SK-N-SH (cell line): ENCODE measurements at regions not wholly inside any gene's neighbourhood (a gene's known extent, or its start where the extent isn't known, plus 50 kb on each side); places are given as distances from the start of the nearest gene placed in this dataset.

Experiments used
- CTCF ChIA-PET: fragments of 300-600, 350-600 bp; formaldehyde crosslinking; extraction: SDS; loops from one replicate; lab custom pipeline; 2021; lab: Yijun Ruan, JAX
- POLR2A ChIA-PET: fragments of 350-600 bp; sonication (Branson Sonifier 250); formaldehyde crosslinking; extraction: SDS; loops from one replicate; lab custom pipeline; 2020; ENCODE audit warnings: antibody characterized with exemption, inconsistent platforms; lab: Yijun Ruan, JAX
- DNase-seq: peaks from one replicate; pipeline ENCODE4 v3.0.0; 2012
- H2AFZ ChIP-seq: fragments of 200-600 bp; sonication (generic); 2 replicates; pipeline ENCODE4 v1.8.1; 2016; ENCODE audit warnings: antibody characterized with exemption, mild to moderate bottlenecking, low read depth
- H3F3A ChIP-seq: fragments of 200-600 bp; sonication (generic); replicated peaks from 2 replicates; pipeline ENCODE3; 2016; ENCODE audit warnings: antibody characterized with exemption, mild to moderate bottlenecking; ENCODE audit not compliant: insufficient read depth
- H3K27ac ChIP-seq, 2 experiments: fragments of 200-500 bp in 1 of 2; fragments of 200-600 bp in 1 of 2; sonication (Bioruptor generic) in 1 of 2; sonication (generic), shearing (Covaris generic) in 1 of 2; 2 replicates each; pipeline versions ENCODE4 v1.5.1 to v1.6.1; 2014 to 2016; ENCODE audit warnings: low read depth in 2 of 2, inconsistent platforms in 1 of 2, low read length in 1 of 2, mild to moderate bottlenecking in 1 of 2, mixed read lengths in 1 of 2
- H3K27me3 ChIP-seq: fragments of 200-600 bp; sonication (generic), shearing (Covaris generic); 2 replicates; pipeline ENCODE4 v1.6.1; 2016; ENCODE audit warnings: mixed run types; ENCODE audit not compliant: insufficient read depth
- H3K36me3 ChIP-seq, 2 experiments: fragments of 200-500 bp in 1 of 2; fragments of 200-600 bp in 1 of 2; sonication (Bioruptor generic) in 1 of 2; sonication (generic) in 1 of 2; replicated peaks in 1 of 2; 2 replicates each; pipeline versions ENCODE3 to v1.5.1; 2014 to 2016; ENCODE audit warnings: low read length in 1 of 2, mild to moderate bottlenecking in 1 of 2; ENCODE audit not compliant: insufficient read depth in 2 of 2, control insufficient read depth in 1 of 2
- H3K4me1 ChIP-seq, 2 experiments: fragments of 200-500 bp in 1 of 2; fragments of 200-600 bp in 1 of 2; sonication (Bioruptor generic) in 1 of 2; sonication (generic), shearing (Covaris generic) in 1 of 2; 2 replicates each; pipeline versions ENCODE4 v1.5.1 to v1.6.1; 2014 to 2016; ENCODE audit warnings: low read depth in 1 of 2, low read length in 1 of 2, mixed run types in 1 of 2; ENCODE audit not compliant: insufficient read depth in 2 of 2, control insufficient read depth in 1 of 2
- H3K4me2 ChIP-seq: fragments of 200-600 bp; sonication (generic), shearing (Covaris generic); 2 replicates; pipeline ENCODE4 v1.6.1; 2017; ENCODE audit warnings: mixed run types
- H3K4me3 ChIP-seq, 2 experiments: fragments of 200-500 bp in 1 of 2; fragments of 200-600 bp in 1 of 2; sonication (Bioruptor generic) in 1 of 2; sonication (generic), shearing (Covaris generic) in 1 of 2; 2 replicates each; pipeline versions ENCODE4 v1.5.1 to v1.8.1; 2014 to 2016; ENCODE audit warnings: low read depth in 2 of 2, inconsistent platforms in 1 of 2, low read length in 1 of 2, mild to moderate bottlenecking in 1 of 2, mixed read lengths in 1 of 2, moderate library complexity in 1 of 2
- H3K79me2 ChIP-seq: fragments of 200-600 bp; sonication (generic); 2 replicates; pipeline ENCODE4 v1.8.1; 2017; ENCODE audit warnings: mild to moderate bottlenecking; ENCODE audit not compliant: insufficient read depth
- H3K9ac ChIP-seq: fragments of 200-600 bp; sonication (generic); 2 replicates; pipeline ENCODE4 v1.6.1; 2017; ENCODE audit warnings: mixed run types
- H3K9me2 ChIP-seq: fragments of 200-600 bp; sonication (generic); 2 replicates; pipeline ENCODE4 v1.6.1; 2017; ENCODE audit warnings: mixed run types
- H3K9me3 ChIP-seq: fragments of 200-600 bp; sonication (generic); 2 replicates; pipeline ENCODE4 v1.6.1; 2017; ENCODE audit warnings: mixed run types, mild to moderate bottlenecking, moderate library complexity
- H4K20me1 ChIP-seq: fragments of 200-600 bp; sonication (generic); 2 replicates; pipeline ENCODE4 v1.6.1; 2017; ENCODE audit warnings: mild to moderate bottlenecking, mixed run types; ENCODE audit not compliant: insufficient read depth
- CTCF ChIP-seq: fragments of 200-600 bp; sonication (generic); IDR thresholded peaks from 2 replicates; pipeline ENCODE4 v1.6.1; 2017; ENCODE audit warnings: antibody characterized with exemption, mild to moderate bottlenecking, moderate library complexity
- EZH2phosphoT487 ChIP-seq: fragments of 200-600 bp; sonication (generic); IDR thresholded peaks from 2 replicates; pipeline ENCODE4 v1.6.1; 2017; ENCODE audit warnings: low read depth, mixed run types, mild to moderate bottlenecking, antibody characterized with exemption, moderate library complexity, borderline replicate concordance
- FOSL2 ChIP-seq: IDR thresholded peaks from 2 replicates; pipeline ENCODE4 v1.4.0; 2012; ENCODE audit warnings: low read depth, mild to moderate bottlenecking, moderate library complexity, borderline replicate concordance
- FOXJ3 ChIP-seq: sonication (generic); formaldehyde crosslinking; IDR thresholded peaks from 2 replicates; pipeline ENCODE4 v1.5.1; 2020; ENCODE audit warnings: mild to moderate bottlenecking, missing genetic modification reagents
- FOXM1 ChIP-seq: IDR thresholded peaks from 2 replicates; pipeline ENCODE4 v1.4.0; 2012; ENCODE audit warnings: low read depth, mild to moderate bottlenecking
- IRF3 ChIP-seq: fragments of 150-350 bp; IDR thresholded peaks from 2 replicates; pipeline ENCODE4 v1.6.1; 2016; ENCODE audit warnings: mild to moderate bottlenecking, low read depth, low read length
- MEF2A ChIP-seq: IDR thresholded peaks from 2 replicates; pipeline ENCODE4 v1.4.0; 2012; ENCODE audit warnings: low read depth, borderline replicate concordance
- NFIC ChIP-seq: IDR thresholded peaks from 2 replicates; pipeline ENCODE4 v1.4.0; 2012; ENCODE audit warnings: borderline replicate concordance
- POLR2AphosphoS5 ChIP-seq: IDR thresholded peaks from 2 replicates; pipeline ENCODE4 v1.6.1; 2012; ENCODE audit warnings: low read depth, low read length
- RAD21 ChIP-seq: IDR thresholded peaks from 2 replicates; pipeline ENCODE4 v1.6.1; 2012; ENCODE audit warnings: mild to moderate bottlenecking, low read length
- RCOR1 ChIP-seq: fragments of 150-350 bp; IDR thresholded peaks from 2 replicates; pipeline ENCODE4 v1.6.1; 2017; ENCODE audit warnings: antibody characterized with exemption, low read length
- REST ChIP-seq: IDR thresholded peaks from 2 replicates; pipeline ENCODE4 v1.6.1; 2012; ENCODE audit warnings: mild to moderate bottlenecking, low read depth, low read length, moderate library complexity
- SMC3 ChIP-seq: IDR thresholded peaks from 2 replicates; pipeline ENCODE4 v1.6.1; 2012; ENCODE audit warnings: low read depth, low read length, improper control_type of control experiment
- TAF1 ChIP-seq: IDR thresholded peaks from 2 replicates; pipeline ENCODE4 v1.6.1; 2012; ENCODE audit warnings: low read depth, mild to moderate bottlenecking, low read length, moderate library complexity, borderline replicate concordance
- TCF12 ChIP-seq: IDR thresholded peaks from 2 replicates; pipeline ENCODE4 v1.4.0; 2012
- TEAD4 ChIP-seq: IDR thresholded peaks from 2 replicates; pipeline ENCODE4 v1.4.0; 2012; ENCODE audit warnings: mild to moderate bottlenecking, borderline replicate concordance; ENCODE audit not compliant: insufficient read depth
- USF2 ChIP-seq: fragments of 150-350 bp; IDR thresholded peaks from 2 replicates; pipeline ENCODE4 v1.6.1; 2017; ENCODE audit warnings: antibody characterized with exemption, low read length, low read depth, borderline replicate concordance
- YY1 ChIP-seq: IDR thresholded peaks from 2 replicates; pipeline ENCODE4 v1.4.0; 2012; ENCODE audit warnings: low read depth, mild to moderate bottlenecking
- ZBTB33 ChIP-seq: IDR thresholded peaks from 2 replicates; pipeline ENCODE4 v1.4.0; 2012; ENCODE audit warnings: low read depth, borderline replicate concordance
- WGBS: methylation state at CpG from one replicate; pipeline ENCODE4 v1.1.6; 2017; ENCODE audit warnings: low lambda C conversion rate; 5-methylcytosine and 5-hydroxymethylcytosine counted together

- POLR2A ChIA-PET = no interaction called here
- TF ChIP-seq YY1 = no peak
- no peak for TF ChIP-seq RAD21
- no peak for TF ChIP-seq FOXJ3
- no peak for TF ChIP-seq TEAD4
- no peak for TF ChIP-seq TCF12
- TF ChIP-seq EZH2phosphoT487 = no peak
- TF ChIP-seq SMC3 = no peak
- no peak for TF ChIP-seq MEF2A
- TF ChIP-seq RCOR1 = no peak
- TF ChIP-seq FOXM1 = no peak
- no peak for TF ChIP-seq CTCF
- no peak for TF ChIP-seq NFIC
- no peak for TF ChIP-seq TAF1
- no peak for TF ChIP-seq USF2
- TF ChIP-seq ZBTB33 = no peak
- no peak for TF ChIP-seq FOSL2
- TF ChIP-seq POLR2AphosphoS5 = no peak
- TF ChIP-seq REST = no peak
- TF ChIP-seq IRF3 = no peak
Observed at GRCh38 chr10:114771157-114771556, 50.4 kb upstream of the FHIP2A start.

More at GRCh38 chr10:114771157-114771556, 50.4 kb upstream of the FHIP2A start:
- Histone ChIP-seq H3K79me2 (peaks cover 7% of the 10 kb centered on the region; the same call in 1 of the 2 replicates), H3K9me3 (no peaks in the 10 kb centered on the region), H3K4me1 (peaks cover 4 to 8% of the 10 kb centered on the region in 2 experiments; a peak in 3 of 4 replicates), H3K9ac (no peak overlapping the region), H3K36me3 (no peaks in the 10 kb centered on the region), H3K4me3 (no peak overlapping the region), H3K27ac (peak overlapping the region in 1 of 2 experiments; percentile 73; a peak in 2 of 4 replicates), H3K9me2 (no peaks in the 10 kb centered on the region), H3K4me2 (no peak overlapping the region), H3K27me3 (no peaks in the 10 kb centered on the region), H2AFZ (no peak overlapping the region), H4K20me1 (no peaks in the 10 kb centered on the region), H3F3A (peaks cover 20% of the 10 kb centered on the region)
- no peak for DNase-seq
- CTCF ChIA-PET = interaction anchor here (1.6 kb wide), 1 partner anchor 15 kb away, joined by 6 read pairs; no protein-coding TSS in a partner anchor
- WGBS = 89% methylated on average over 1 of the region's 1 CpG
